HCT116 (cell line): ENCODE measurements at regions not wholly inside any gene's neighbourhood (a gene's known extent, or its start where the extent isn't known, plus 50 kb on each side); places are given as distances from the start of the nearest gene placed in this dataset.

Experiments
- ATAC-seq: fragments of 200-7000 bp; cut with Tn5 transposase; 2 replicates; pipeline ENCODE4 v1.9.1; 2020; ENCODE audit warnings: mild to moderate bottlenecking, moderate library complexity
- BruUV-seq: library from RNA; stranded (reverse); fragments of 400-500 nt; replicated peaks from 2 replicates; lab custom pipeline; 2021; lab: Mats Ljungman, UMichigan
- CTCF ChIA-PET: fragments of 300-600 bp; sonication (Branson Sonifier 250); formaldehyde crosslinking; loops from one replicate; lab custom pipeline; 2021; ENCODE audit warnings: antibody characterized with exemption; lab: Charles Lee
- POLR2A ChIA-PET: fragments of 300-600, 350-600 bp; sonication (Branson Sonifier 250); formaldehyde crosslinking; loops from one replicate; lab custom pipeline; 2021; ENCODE audit warnings: antibody characterized with exemption; lab: Charles Lee
- RAD21 ChIA-PET, 2 experiments: fragments of 300-600 bp; sonication (Branson Sonifier 250); formaldehyde crosslinking; loops; one replicate each; lab custom pipeline; 2023; ENCODE audit warnings: low total read pairs in 2 of 2; ENCODE audit not compliant: uncharacterized antibody in 2 of 2, unreplicated experiment in 2 of 2, low non-redundant PET in 1 of 2; lab: Charles Lee
- DNase-seq: peaks from one replicate; pipeline ENCODE4 v3.0.0-alpha.2; 2010; ENCODE audit warnings: low read depth, low spot score
- H2AFZ ChIP-seq: fragments of 200-600 bp; shearing (Covaris generic), sonication (generic); 2 replicates; pipeline ENCODE4 v1.6.1; 2017; ENCODE audit warnings: low read depth, mixed run types, mixed read lengths, antibody characterized with exemption, low read length; ENCODE audit not compliant: poor library complexity, severe bottlenecking
- H3K27ac ChIP-seq: 2 replicates; pipeline ENCODE4 v1.5.1; 2012; ENCODE audit warnings: low read depth, low read length
- H3K27me3 ChIP-seq: fragments of 200-600 bp; sonication (generic); 2 replicates; pipeline ENCODE4 v1.6.1; 2016; ENCODE audit warnings: mixed run types, low read length, mixed read lengths; ENCODE audit not compliant: insufficient read depth
- H3K36me3 ChIP-seq, 2 experiments: fragments of 200-500 bp in 1 of 2; fragments of 200-600 bp in 1 of 2; sonication (Bioruptor generic) in 1 of 2; sonication (generic) in 1 of 2; 2 replicates each; pipeline versions ENCODE4 v1.5.1 to v1.6.1; 2014 to 2016; ENCODE audit warnings: low read length in 2 of 2, inconsistent platforms in 1 of 2, mixed read lengths in 1 of 2, mixed run types in 1 of 2; ENCODE audit not compliant: insufficient read depth in 2 of 2, control insufficient read depth in 1 of 2
- H3K4me1 ChIP-seq, 2 experiments: fragments of 200-600 bp in 1 of 2; sonication (generic) in 1 of 2; 2 replicates each; pipeline versions ENCODE4 v1.5.1 to v1.6.1; 2012 to 2017; ENCODE audit warnings: low read length in 2 of 2, inconsistent platforms in 1 of 2, mild to moderate bottlenecking in 1 of 2, mixed read lengths in 1 of 2, mixed run types in 1 of 2, moderate library complexity in 1 of 2; ENCODE audit not compliant: insufficient read depth in 2 of 2, control insufficient read depth in 1 of 2
- H3K4me2 ChIP-seq: fragments of 200-600 bp; sonication (generic); 2 replicates; pipeline ENCODE4 v1.6.1; 2017; ENCODE audit warnings: mixed run types, low read length, mixed read lengths
- H3K4me3 ChIP-seq, 2 experiments: fragments of 200-600 bp in 1 of 2; sonication (generic) in 1 of 2; replicated peaks in 1 of 2; 2 replicates each; pipeline ENCODE4 v1.5.1; 2011 to 2016; ENCODE audit warnings: low read length in 2 of 2, control low read depth in 1 of 2, low read depth in 1 of 2, mild to moderate bottlenecking in 1 of 2, mixed read lengths in 1 of 2, mixed run types in 1 of 2
- H3K79me2 ChIP-seq: fragments of 200-600 bp; sonication (generic); 2 replicates; pipeline ENCODE4 v1.6.1; 2017; ENCODE audit warnings: mild to moderate bottlenecking, mixed run types, low read length, moderate library complexity, mixed read lengths; ENCODE audit not compliant: insufficient read depth
- H3K9ac ChIP-seq: fragments of 200-600 bp; sonication (generic); 2 replicates; pipeline ENCODE4 v1.6.1; 2016; ENCODE audit warnings: low read length, mixed read lengths
- H3K9me2 ChIP-seq: fragments of 200-600 bp; sonication (generic), shearing (Covaris generic); 2 replicates; pipeline ENCODE4 v1.6.1; 2017; ENCODE audit warnings: mixed run types, mild to moderate bottlenecking, moderate library complexity; ENCODE audit not compliant: insufficient read depth
- H3K9me3 ChIP-seq, 2 experiments: fragments of 200-500 bp in 1 of 2; fragments of 200-600 bp in 1 of 2; sonication (Bioruptor generic) in 1 of 2; sonication (generic) in 1 of 2; 2 replicates each; pipeline ENCODE4 v1.6.1; 2014 to 2017; ENCODE audit warnings: low read length in 2 of 2, mixed read lengths in 2 of 2, inconsistent platforms in 1 of 2, low read depth in 1 of 2, mild to moderate bottlenecking in 1 of 2, mixed run types in 1 of 2, moderate library complexity in 1 of 2; ENCODE audit not compliant: control insufficient read depth in 1 of 2, insufficient read depth in 1 of 2
- H4K20me1 ChIP-seq: fragments of 200-600 bp; sonication (generic), shearing (Covaris generic); 2 replicates; pipeline ENCODE4 v1.6.1; 2017; ENCODE audit warnings: mixed run types, mild to moderate bottlenecking, moderate library complexity; ENCODE audit not compliant: insufficient read depth
- ATF3 ChIP-seq: IDR thresholded peaks from 2 replicates; pipeline ENCODE4 v1.6.1; 2012
- CEBPB ChIP-seq: IDR thresholded peaks from 2 replicates; pipeline ENCODE4 v1.6.1; 2012; ENCODE audit warnings: low read depth
- CTCF ChIP-seq, 3 experiments: fragments of 200-600 bp in 1 of 3; sonication (generic) in 1 of 3; IDR thresholded peaks in 2 of 3; conservative IDR thresholded peaks in 1 of 3; 2 replicates each; pipeline ENCODE4 v1.5.1; 2012 to 2017; ENCODE audit warnings: low read depth in 2 of 3, low read length in 2 of 3, antibody characterized with exemption in 1 of 3, borderline replicate concordance in 1 of 3, control low read depth in 1 of 3, mild to moderate bottlenecking in 1 of 3, mixed read lengths in 1 of 3, mixed run types in 1 of 3, moderate library complexity in 1 of 3; ENCODE audit not compliant: insufficient read depth in 1 of 3
- EGR1 ChIP-seq: IDR thresholded peaks from 2 replicates; pipeline ENCODE4 v1.6.1; 2012; ENCODE audit warnings: low read depth
- EZH2 ChIP-seq: fragments of 200-600 bp; sonication (generic); IDR thresholded peaks from 2 replicates; pipeline ENCODE4 v1.6.1; 2017; ENCODE audit warnings: antibody characterized with exemption, mixed run types
- EZH2phosphoT487 ChIP-seq: fragments of 200-600 bp; IDR thresholded peaks from 2 replicates; pipeline ENCODE4 v1.6.1; 2018; ENCODE audit warnings: antibody characterized with exemption, borderline replicate concordance
- FOSL1 ChIP-seq: IDR thresholded peaks from 2 replicates; pipeline ENCODE4 v1.6.1; 2012; ENCODE audit warnings: low read depth
- JUND ChIP-seq: IDR thresholded peaks from 2 replicates; pipeline ENCODE4 v1.6.1; 2012
- MAX ChIP-seq: IDR thresholded peaks from 2 replicates; pipeline ENCODE4 v1.6.1; 2012
- POLR2AphosphoS5 ChIP-seq: IDR thresholded peaks from 2 replicates; pipeline ENCODE4 v1.6.1; 2011; ENCODE audit warnings: mild to moderate bottlenecking, low read depth, low read length, moderate library complexity
- RAD21 ChIP-seq: IDR thresholded peaks from 2 replicates; pipeline ENCODE4 v1.6.1; 2012; ENCODE audit warnings: low read depth, mild to moderate bottlenecking
- REST ChIP-seq: IDR thresholded peaks from 2 replicates; pipeline ENCODE4 v1.6.1; 2012; ENCODE audit warnings: low read depth
- SP1 ChIP-seq: IDR thresholded peaks from 2 replicates; pipeline ENCODE4 v1.6.1; 2012; ENCODE audit warnings: low read depth
- SRF ChIP-seq: IDR thresholded peaks from 2 replicates; pipeline ENCODE4 v1.6.1; 2012; ENCODE audit warnings: low read depth
- TCF7L2 ChIP-seq: IDR thresholded peaks from 2 replicates; pipeline ENCODE4 v1.7.0; 2011; ENCODE audit warnings: borderline replicate concordance, inconsistent platforms; ENCODE audit not compliant: insufficient read depth, insufficient read length; ENCODE audit errors: extremely low read depth
- ZBTB33 ChIP-seq: IDR thresholded peaks from 2 replicates; pipeline ENCODE4 v1.6.1; 2011; ENCODE audit warnings: mild to moderate bottlenecking, low read length, moderate library complexity; ENCODE audit not compliant: insufficient replicate concordance; ENCODE audit errors: extremely low read depth
- ZFX ChIP-seq: fragments of 450-650 bp; IDR thresholded peaks from 2 replicates; pipeline ENCODE4 v1.6.1; 2017
- intact Hi-C: fragments of 100-400 bp; cut with micrococcal nuclease; formaldehyde crosslinking; loops from 2 replicates; pipeline ENCODE4 v1.10.0; 2022

- no peaks in the 10 kb centered on the region for H3K27me3 ChIP-seq
- RAD21 ChIA-PET, result no interaction called here
- H3K79me2 ChIP-seq, result no peaks in the 10 kb centered on the region
- no peak overlapping the region for H3K4me3 ChIP-seq
- intact Hi-C loops, result no loop called here
- H3K4me1 ChIP-seq, result no peaks in the 10 kb centered on the region
- H3K4me2 ChIP-seq, result no peak overlapping the region
- POLR2A ChIA-PET, result no interaction called here
- H3K36me3 ChIP-seq, result no peaks in the 10 kb centered on the region
- H3K9me2 ChIP-seq, result no peaks in the 10 kb centered on the region
- CTCF ChIA-PET, result no interaction called here
- BruUV-seq, result no TSS peak
- ATAC-seq (no peak), DNase-seq (no peak)
- TF ChIP-seq TCF7L2 (no peak), SP1 (no peak), ZBTB33 (no peak), CEBPB (no peak), EGR1 (no peak), FOSL1 (no peak), JUND (no peak), EZH2 (no peak), CTCF (IDR thresholded peaks at IDR 0.05 in 2 of 3, conservative IDR thresholded peaks at IDR 0.05 in 1 of 3; ENCODE audit: borderline replicate concordance in 1 of 3, insufficient read depth in 1 of 3, low read depth in 2 of 3, low read length in 2 of 3) (no peak), POLR2AphosphoS5 (no peak), REST (no peak), SRF (no peak), ATF3 (no peak), EZH2phosphoT487 (no peak), ZFX (no peak), RAD21 (no peak), MAX (no peak)
- H3K27ac ChIP-seq, result no peak overlapping the region
- H2AFZ ChIP-seq, result no peak overlapping the region
- no peak overlapping the region for H3K9ac ChIP-seq
- peaks cover 6 to 13% of the 10 kb centered on the region in 2 experiments; a peak in 2 of 4 replicates for H3K9me3 ChIP-seq
- no peaks in the 10 kb centered on the region for H4K20me1 ChIP-seq
Measured at GRCh38 chr3:74523811-74524210, 90.6 kb downstream of the CNTN3 start.
